ENCODE measurements at regions not wholly inside any gene's neighbourhood (a gene's known extent, or its start where the extent isn't known, plus 50 kb on each side); places are given as distances from the start of the nearest gene placed in this dataset.

GRCh38 chr3:72109327-72110259 lies 324.6 kb upstream of the PROK2 start:
- ChIA-PET CTCF (no interaction called here), POLR2A (ENCODE audit: low non-redundant PET) (no interaction called here)
- no peak overlapping the region for H3K27ac ChIP-seq (ENCODE audit: low read depth, low read length, poor library complexity, severe bottlenecking)
- TF ChIP-seq, protein P1, sequence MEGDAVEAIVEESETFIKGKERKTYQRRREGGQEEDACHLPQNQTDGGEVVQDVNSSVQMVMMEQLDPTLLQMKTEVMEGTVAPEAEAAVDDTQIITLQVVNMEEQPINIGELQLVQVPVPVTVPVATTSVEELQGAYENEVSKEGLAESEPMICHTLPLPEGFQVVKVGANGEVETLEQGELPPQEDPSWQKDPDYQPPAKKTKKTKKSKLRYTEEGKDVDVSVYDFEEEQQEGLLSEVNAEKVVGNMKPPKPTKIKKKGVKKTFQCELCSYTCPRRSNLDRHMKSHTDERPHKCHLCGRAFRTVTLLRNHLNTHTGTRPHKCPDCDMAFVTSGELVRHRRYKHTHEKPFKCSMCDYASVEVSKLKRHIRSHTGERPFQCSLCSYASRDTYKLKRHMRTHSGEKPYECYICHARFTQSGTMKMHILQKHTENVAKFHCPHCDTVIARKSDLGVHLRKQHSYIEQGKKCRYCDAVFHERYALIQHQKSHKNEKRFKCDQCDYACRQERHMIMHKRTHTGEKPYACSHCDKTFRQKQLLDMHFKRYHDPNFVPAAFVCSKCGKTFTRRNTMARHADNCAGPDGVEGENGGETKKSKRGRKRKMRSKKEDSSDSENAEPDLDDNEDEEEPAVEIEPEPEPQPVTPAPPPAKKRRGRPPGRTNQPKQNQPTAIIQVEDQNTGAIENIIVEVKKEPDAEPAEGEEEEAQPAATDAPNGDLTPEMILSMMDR (conservative IDR thresholded peaks at IDR 0.05; ENCODE audit: low read depth, low read length), result no peak
- no peak for TF ChIP-seq EZH2 (IDR thresholded peaks at IDR 0.05; ENCODE audit: borderline replicate concordance, low read depth, low read length, poor library complexity, severe bottlenecking)
- no peaks in the 10 kb centered on the region for H3K4me1 ChIP-seq (ENCODE audit: insufficient read depth, low read length, poor library complexity, severe bottlenecking)
- intact Hi-C loops (cut with micrococcal nuclease; ENCODE audit: unreplicated experiment), result no loop called here
- DNase-seq (ENCODE audit: low spot score), result no peak
- H3K36me3 ChIP-seq (ENCODE audit: insufficient read depth, low read length, poor library complexity, severe bottlenecking), result no peaks in the 10 kb centered on the region
- BruUV-seq (replicated peaks), result no TSS peak
- H3K27me3 ChIP-seq (replicated peaks; ENCODE audit: insufficient read depth, low read depth, low read length, poor library complexity), result no peaks in the 10 kb centered on the region
- H3K9me3 ChIP-seq (ENCODE audit: low read depth, low read length, poor library complexity, severe bottlenecking), result no peaks in the 10 kb centered on the region
- no peak overlapping the region for H3K4me3 ChIP-seq (ENCODE audit: low read depth, low read length, poor library complexity, severe bottlenecking)

GRCh38 chr3:72105306-72105705 lies 320.4 kb upstream of the PROK2 start:
- CTCF ChIA-PET, result no interaction called here

GRCh38 chr3:72102112-72102616 lies 317.2 kb upstream of the PROK2 start:
- H3K27ac ChIP-seq (ENCODE audit: low read depth, low read length, poor library complexity, severe bottlenecking), result no peak overlapping the region
- no peaks in the 10 kb centered on the region for H3K36me3 ChIP-seq (ENCODE audit: insufficient read depth, low read length, poor library complexity, severe bottlenecking)
- H3K27me3 ChIP-seq (replicated peaks; ENCODE audit: insufficient read depth, low read depth, low read length, poor library complexity), result no peaks in the 10 kb centered on the region
- H3K9me3 ChIP-seq (ENCODE audit: low read depth, low read length, poor library complexity, severe bottlenecking), result no peaks in the 10 kb centered on the region
- no TSS peak for BruUV-seq (replicated peaks)
- ChIA-PET CTCF (no interaction called here), POLR2A (ENCODE audit: low non-redundant PET) (no interaction called here)
- no peak for DNase-seq (ENCODE audit: low spot score)
- H3K4me1 ChIP-seq (ENCODE audit: insufficient read depth, low read length, poor library complexity, severe bottlenecking), result no peaks in the 10 kb centered on the region
- H3K4me3 ChIP-seq (ENCODE audit: low read depth, low read length, poor library complexity, severe bottlenecking), result no peak overlapping the region
- TF ChIP-seq, protein P1 (conservative IDR thresholded peaks at IDR 0.05; ENCODE audit: low read depth, low read length), result no peak
- TF ChIP-seq EZH2 (IDR thresholded peaks at IDR 0.05; ENCODE audit: borderline replicate concordance, low read depth, low read length, poor library complexity, severe bottlenecking), result no peak
- intact Hi-C loops (cut with micrococcal nuclease; ENCODE audit: unreplicated experiment), result no loop called here

More at GRCh38 chr3:72105306-72105705, 320.4 kb upstream of the PROK2 start:
- no peaks in the 10 kb centered on the region for H3K4me1 ChIP-seq (ENCODE audit: insufficient read depth, low read length, poor library complexity, severe bottlenecking)
- no peak overlapping the region for H3K4me3 ChIP-seq (ENCODE audit: low read depth, low read length, poor library complexity, severe bottlenecking)
- no peak for DNase-seq (ENCODE audit: low spot score)
- H3K27me3 ChIP-seq (replicated peaks; ENCODE audit: insufficient read depth, low read depth, low read length, poor library complexity), result no peaks in the 10 kb centered on the region
- no peaks in the 10 kb centered on the region for H3K36me3 ChIP-seq (ENCODE audit: insufficient read depth, low read length, poor library complexity, severe bottlenecking)
- intact Hi-C loops (cut with micrococcal nuclease; ENCODE audit: unreplicated experiment), result no loop called here
- POLR2A ChIA-PET (ENCODE audit: low non-redundant PET), result no interaction called here
- no peak overlapping the region for H3K27ac ChIP-seq (ENCODE audit: low read depth, low read length, poor library complexity, severe bottlenecking)
- H3K9me3 ChIP-seq (ENCODE audit: low read depth, low read length, poor library complexity, severe bottlenecking), result no peaks in the 10 kb centered on the region
- no peak for TF ChIP-seq EZH2 (IDR thresholded peaks at IDR 0.05; ENCODE audit: borderline replicate concordance, low read depth, low read length, poor library complexity, severe bottlenecking)
- TF ChIP-seq, protein P1 (conservative IDR thresholded peaks at IDR 0.05; ENCODE audit: low read depth, low read length), result no peak
- no TSS peak for BruUV-seq (replicated peaks)
